ENCODE measurements at regions not wholly inside any gene's neighbourhood (a gene's known extent, or its start where the extent isn't known, plus 50 kb on each side); places are given as distances from the start of the nearest gene placed in this dataset.
"Not testable (repeated sequence)": the region's sequence is repeated elsewhere in the genome, so short reads cannot be mapped to it uniquely, and the experiment has no call there.

GRCh38 chr3:177778633-177779032 lies 581.4 kb upstream of the TBL1XR1 start:
- no peak for DNase-seq (ENCODE audit: low read depth in 2 of 2)

GRCh38 chr3:177781686-177782161 lies 584.4 kb upstream of the TBL1XR1 start:
- DNase-seq (ENCODE audit: low read depth in 2 of 2), result no peak

- no peak for DNase-seq (ENCODE audit: low read depth in 2 of 2)
Measured at GRCh38 chr3:177783338-177783737, 586.1 kb upstream of the TBL1XR1 start.

GRCh38 chr3:177783767-177784166 lies 586.5 kb upstream of the TBL1XR1 start:
- no peak for DNase-seq (ENCODE audit: low read depth in 2 of 2)

GRCh38 chr3:177787279-177788041 lies 590.2 kb upstream of the TBL1XR1 start:
- no peak for DNase-seq (ENCODE audit: low read depth in 2 of 2)

GRCh38 chr3:177789500-177789899 lies 592.2 kb upstream of the TBL1XR1 start:
- DNase-seq (ENCODE audit: low read depth in 2 of 2), result no peak

GRCh38 chr3:177792311-177793030 lies 595.2 kb upstream of the TBL1XR1 start:
- DNase-seq (ENCODE audit: low read depth in 2 of 2), result no peak

- DNase-seq (ENCODE audit: low read depth in 2 of 2), result no peak
Measured at GRCh38 chr3:177793451-177793850, 596.2 kb upstream of the TBL1XR1 start.

- DNase-seq (ENCODE audit: low read depth in 2 of 2), result no peak
Measured at GRCh38 chr3:177795216-177795615, 597.9 kb upstream of the TBL1XR1 start.

- DNase-seq (ENCODE audit: low read depth in 2 of 2), result no peak
Measured at GRCh38 chr3:177795859-177796258, 598.6 kb upstream of the TBL1XR1 start.

GRCh38 chr3:177800147-177800546 lies 602.9 kb upstream of the TBL1XR1 start:
- not testable (repeated sequence) for DNase-seq (ENCODE audit: low read depth in 2 of 2)

- DNase-seq (ENCODE audit: low read depth in 2 of 2), result no peak
Measured at GRCh38 chr3:177800561-177800960, 603.3 kb upstream of the TBL1XR1 start.

- no peak for DNase-seq (ENCODE audit: low read depth in 2 of 2)
Measured at GRCh38 chr3:177802151-177802900, 605.0 kb upstream of the TBL1XR1 start.

GRCh38 chr3:177803500-177803899 lies 606.2 kb upstream of the TBL1XR1 start:
- DNase-seq (ENCODE audit: low read depth in 2 of 2), result no peak

- DNase-seq (ENCODE audit: low read depth in 2 of 2), result no peak
Measured at GRCh38 chr3:177804032-177804431, 606.8 kb upstream of the TBL1XR1 start.

- DNase-seq (ENCODE audit: low read depth in 2 of 2), result no peak
Measured at GRCh38 chr3:177804646-177805045, 607.4 kb upstream of the TBL1XR1 start.

GRCh38 chr3:177807150-177807875 lies 610.0 kb upstream of the TBL1XR1 start:
- DNase-seq (ENCODE audit: low read depth in 2 of 2), result no peak

GRCh38 chr3:177808928-177809478 lies 611.7 kb upstream of the TBL1XR1 start:
- DNase-seq (ENCODE audit: low read depth in 2 of 2), result not testable (repeated sequence)

- no peak for DNase-seq (ENCODE audit: low read depth in 2 of 2)
Measured at GRCh38 chr3:177810162-177810623, 612.9 kb upstream of the TBL1XR1 start.

- no peak for DNase-seq (ENCODE audit: low read depth in 2 of 2)
Measured at GRCh38 chr3:177811112-177811511, 613.8 kb upstream of the TBL1XR1 start.

GRCh38 chr3:177811835-177812234 lies 614.6 kb upstream of the TBL1XR1 start:
- no peak for DNase-seq (ENCODE audit: low read depth in 2 of 2)

All from stimulated activated CD4-positive, alpha-beta T cell treated with anti-CD3 and anti-CD28 coated beads, Interleukin-1b, Interleukin-23, amount 100 ng/mL, for 1 hour (primary cell).